MM.1S (cell line): ENCODE measurements at regions not wholly inside any gene's neighbourhood (a gene's known extent, or its start where the extent isn't known, plus 50 kb on each side); places are given as distances from the start of the nearest gene placed in this dataset.

Experiments
- DNase-seq: peaks from one replicate; pipeline ENCODE4 v3.0.0-alpha.2; 2015
- H2AFZ ChIP-seq: fragments of 300-600 bp; sonication (generic); 2 replicates; pipeline ENCODE4 v1.6.0; 2016; ENCODE audit warnings: antibody characterized with exemption, low read length
- H3F3A ChIP-seq: fragments of 300-600 bp; sonication (generic); 2 replicates; pipeline ENCODE4 v1.6.1; 2016; ENCODE audit warnings: mild to moderate bottlenecking, antibody characterized with exemption, low read length, moderate library complexity, mixed read lengths; ENCODE audit not compliant: insufficient read depth
- H3K27ac ChIP-seq: fragments of 300-600 bp; sonication (generic); 2 replicates; pipeline ENCODE4 v1.5.1; 2016; ENCODE audit warnings: mild to moderate bottlenecking, low read length
- H3K27me3 ChIP-seq: fragments of 300-600 bp; sonication (generic); replicated peaks from 2 replicates; pipeline ENCODE4 v1.6.0; 2016; ENCODE audit warnings: low read length; ENCODE audit not compliant: insufficient read depth
- H3K36me3 ChIP-seq: fragments of 300-600 bp; sonication (generic); replicated peaks from 2 replicates; pipeline ENCODE4 v1.6.1; 2016; ENCODE audit warnings: mild to moderate bottlenecking, low read length, mixed read lengths; ENCODE audit not compliant: insufficient read depth
- H3K4me1 ChIP-seq: fragments of 300-600 bp; sonication (generic); 2 replicates; pipeline ENCODE4 v1.6.1; 2016; ENCODE audit warnings: low read length, mixed read lengths
- H3K4me2 ChIP-seq: fragments of 300-600 bp; sonication (generic); 2 replicates; pipeline ENCODE4 v1.6.0; 2016; ENCODE audit warnings: low read depth, low read length
- H3K4me3 ChIP-seq: fragments of 300-600 bp; sonication (generic); 2 replicates; pipeline ENCODE4 v1.5.1; 2016; ENCODE audit warnings: low read length, mixed read lengths
- H3K79me2 ChIP-seq: fragments of 300-600 bp; sonication (generic); 2 replicates; pipeline ENCODE4 v1.6.1; 2016; ENCODE audit warnings: mixed run types, low read length, mixed read lengths
- H3K9ac ChIP-seq: fragments of 300-600 bp; sonication (generic); 2 replicates; pipeline ENCODE4 v1.6.1; 2016; ENCODE audit warnings: low read length, mixed read lengths
- H3K9me2 ChIP-seq: fragments of 300-600 bp; sonication (generic); replicated peaks from 2 replicates; pipeline ENCODE4 v1.6.1; 2016; ENCODE audit warnings: mild to moderate bottlenecking, low read length, mixed read lengths; ENCODE audit not compliant: insufficient read depth
- H3K9me3 ChIP-seq: fragments of 300-600 bp; sonication (generic); replicated peaks from 2 replicates; pipeline ENCODE4 v1.6.1; 2016; ENCODE audit warnings: mild to moderate bottlenecking, low read length, mixed read lengths; ENCODE audit not compliant: insufficient read depth
- H4K20me1 ChIP-seq: fragments of 300-600 bp; sonication (generic); 2 replicates; pipeline ENCODE4 v1.6.1; 2016; ENCODE audit warnings: mild to moderate bottlenecking, low read length, moderate library complexity, mixed read lengths; ENCODE audit not compliant: insufficient read depth
- CTCF ChIP-seq: fragments of 300-600 bp; sonication (generic); IDR thresholded peaks from 2 replicates; pipeline ENCODE4 v1.5.1; 2016; ENCODE audit warnings: antibody characterized with exemption, low read length, mixed read lengths
- EZH2 ChIP-seq: fragments of 300-600 bp; sonication (generic); optimal IDR thresholded peaks from 2 replicates; pipeline ENCODE3; 2017; ENCODE audit warnings: low read depth, mild to moderate bottlenecking, antibody characterized with exemption, low read length, mixed read lengths
- EZH2phosphoT487 ChIP-seq: fragments of 300-600 bp; sonication (generic); IDR thresholded peaks from 2 replicates; pipeline ENCODE4 v1.6.1; 2018; ENCODE audit warnings: antibody characterized with exemption, low read length

- Histone ChIP-seq H3K27ac (no peak overlapping the region), H3K36me3 (no peaks in the 10 kb centered on the region), H3F3A (no peaks in the 10 kb centered on the region), H3K4me1 (peaks cover 13% of the 10 kb centered on the region), H3K27me3 (no peaks in the 10 kb centered on the region), H2AFZ (no peak overlapping the region), H3K9ac (no peak overlapping the region), H3K4me3 (no peak overlapping the region), H3K9me2 (no peaks in the 10 kb centered on the region), H3K79me2 (no peaks in the 10 kb centered on the region), H4K20me1 (no peaks in the 10 kb centered on the region), H3K9me3 (no peaks in the 10 kb centered on the region), H3K4me2 (no peak overlapping the region)
- DNase-seq = no peak
- no peak for TF ChIP-seq CTCF
Measured at GRCh38 chr9:109961626-109962025, 181.6 kb downstream of the PALM2AKAP2 start.

GRCh38 chr9:109962215-109962614 is 182.2 kb downstream of the PALM2AKAP2 start:
- Histone ChIP-seq H3K79me2 (no peaks in the 10 kb centered on the region), H3K9me3 (no peaks in the 10 kb centered on the region), H3K4me1 (peaks cover 7% of the 10 kb centered on the region), H3K4me3 (no peak overlapping the region), H3K9ac (no peak overlapping the region), H3K27me3 (no peaks in the 10 kb centered on the region), H3K36me3 (no peaks in the 10 kb centered on the region), H3K27ac (no peak overlapping the region), H2AFZ (no peak overlapping the region), H3K9me2 (no peaks in the 10 kb centered on the region), H3F3A (no peaks in the 10 kb centered on the region), H3K4me2 (no peak overlapping the region), H4K20me1 (no peaks in the 10 kb centered on the region)
- no peak for DNase-seq
- TF ChIP-seq CTCF = no peak
- TF ChIP-seq EZH2phosphoT487 = no peak
- no peak for TF ChIP-seq EZH2

GRCh38 chr9:109963079-109963478 is 183.1 kb downstream of the PALM2AKAP2 start:
- no peak overlapping the region for H3K4me3 ChIP-seq
- H3K4me2 ChIP-seq = no peak overlapping the region
- TF ChIP-seq EZH2 (no peak), EZH2phosphoT487 (no peak), CTCF (no peak)
- no peaks in the 10 kb centered on the region for H3K79me2 ChIP-seq
- H4K20me1 ChIP-seq = no peaks in the 10 kb centered on the region
- H3K9me3 ChIP-seq = no peaks in the 10 kb centered on the region
- peaks cover 3% of the 10 kb centered on the region; the same call in 1 of the 2 replicates for H3F3A ChIP-seq
- DNase-seq = no peak
- H3K27ac ChIP-seq = no peak overlapping the region
- no peak overlapping the region for H2AFZ ChIP-seq
- H3K9ac ChIP-seq = no peak overlapping the region
- H3K36me3 ChIP-seq = no peaks in the 10 kb centered on the region
- peaks cover 14% of the 10 kb centered on the region for H3K4me1 ChIP-seq
- no peaks in the 10 kb centered on the region for H3K27me3 ChIP-seq
- no peaks in the 10 kb centered on the region for H3K9me2 ChIP-seq
